HTR-8/SVneo (cell line): ENCODE measurements at regions not wholly inside any gene's neighbourhood (a gene's known extent, or its start where the extent isn't known, plus 50 kb on each side); places are given as distances from the start of the nearest gene placed in this dataset.
A peak's percentile ranks its signal among the peaks of the same experiment; 100 is the strongest.

Experiments used
- DNase-seq: peaks from one replicate; pipeline ENCODE4 v3.0.0; 2011; ENCODE audit warnings: low spot score, mixed read lengths; ENCODE audit not compliant: insufficient read length
- FAIRE-seq: peaks from 2 replicates; lab custom pipeline; 2011; peaks lifted over from hg19 to GRCh38; lab: Jason Lieb, UNC

GRCh38 chr20:55213653-55214052 is 738.3 kb downstream of the DOK5 start:
- FAIRE-seq (no peak), DNase-seq (no peak)

DNA sequence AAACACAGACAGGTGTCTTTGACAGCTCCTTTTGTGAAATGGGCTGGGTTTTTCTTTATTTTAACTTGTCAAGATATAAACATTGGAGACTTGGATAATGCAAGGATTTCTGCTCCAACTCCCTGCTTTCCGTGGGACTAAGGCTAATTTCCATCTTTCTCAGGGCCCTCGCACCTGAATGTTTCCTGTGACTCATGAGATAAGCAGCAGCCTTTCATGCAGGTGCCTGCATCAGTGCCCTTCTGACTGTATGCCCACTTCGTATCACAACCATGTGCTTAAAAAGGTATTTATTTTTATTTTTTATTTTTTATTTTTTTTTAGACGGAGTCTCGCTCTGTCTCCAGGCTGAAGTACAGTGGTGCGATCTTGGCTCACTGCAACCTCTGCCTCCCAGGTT is 736.1 kb downstream of the DOK5 start:
- FAIRE-seq, result no peak

GRCh38 chr20:55205665-55206064 is 730.3 kb downstream of the DOK5 start:
- FAIRE-seq (peak; percentile 70), DNase-seq (no peak)

More for the DNA sequence above, 736.1 kb downstream of the DOK5 start:
- DNase-seq, result no peak

DNA sequence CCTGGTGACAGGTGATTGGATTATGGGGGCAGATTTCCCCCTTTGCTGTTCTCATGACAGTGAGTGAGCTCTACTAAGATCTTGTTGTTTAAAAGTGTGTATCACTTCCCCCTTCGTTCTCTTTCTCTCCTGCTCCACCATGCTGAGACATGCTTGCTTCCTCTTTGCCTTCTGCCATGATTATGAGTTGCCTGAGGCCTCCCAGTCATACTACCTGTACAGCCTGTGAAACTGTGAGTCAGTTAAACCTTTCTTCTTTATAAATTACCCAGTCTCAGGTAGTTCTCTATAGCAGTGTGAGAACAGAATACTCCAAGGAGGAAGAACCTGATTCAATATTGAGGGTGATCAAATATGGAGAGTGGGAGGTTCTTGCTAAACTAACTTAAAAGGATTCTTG is 724.9 kb downstream of the DOK5 start:
- FAIRE-seq, result no peak
- DNase-seq, result no peak

- no peak for FAIRE-seq
- no peak for DNase-seq
Observed at GRCh38 chr20:55194947-55195346, 719.6 kb downstream of the DOK5 start.

DNA sequence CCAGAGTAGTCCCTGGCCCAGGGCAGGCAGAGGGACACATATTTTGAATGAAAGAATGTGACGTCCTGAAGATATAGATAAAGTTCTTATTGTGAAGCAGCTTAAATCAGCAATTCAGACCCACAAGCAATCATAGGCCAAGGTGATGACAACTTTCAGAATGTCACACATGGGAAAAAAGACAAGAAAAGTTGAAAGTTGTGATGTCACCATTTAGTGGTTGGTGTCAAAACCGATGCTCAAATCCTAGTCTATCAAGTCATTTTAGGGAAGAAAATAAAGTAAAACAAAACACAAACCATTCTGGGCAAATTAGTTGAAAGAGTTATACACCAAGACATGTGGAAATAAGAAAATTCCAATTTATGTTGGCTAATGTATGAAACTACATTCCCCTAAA is 710.8 kb downstream of the DOK5 start:
- DNase-seq (no peak), FAIRE-seq (peak; percentile 76)

DNA sequence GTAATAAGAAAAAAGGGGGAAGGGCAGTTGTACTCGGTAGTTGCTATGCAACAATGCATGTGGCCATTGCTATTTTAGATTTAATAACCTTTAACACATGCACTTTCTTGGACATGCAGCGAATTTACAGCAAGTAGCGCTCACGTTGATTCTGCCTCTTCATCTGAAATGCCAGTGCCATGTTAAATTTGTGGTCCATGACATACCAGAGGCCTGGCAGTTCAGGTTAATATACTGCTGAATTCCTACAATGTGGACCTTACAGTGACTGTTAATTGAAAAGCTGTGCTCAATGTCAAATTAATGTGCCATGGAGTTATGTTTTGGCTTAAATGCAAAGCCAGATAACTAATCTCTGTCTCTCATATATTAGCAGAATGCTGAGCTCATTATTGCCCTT is 699.7 kb downstream of the DOK5 start:
- no peak for DNase-seq
- FAIRE-seq, result peak; percentile 81

- no peak for FAIRE-seq
- DNase-seq, result no peak
Observed at GRCh38 chr20:55174635-55175034, 699.2 kb downstream of the DOK5 start.

DNA sequence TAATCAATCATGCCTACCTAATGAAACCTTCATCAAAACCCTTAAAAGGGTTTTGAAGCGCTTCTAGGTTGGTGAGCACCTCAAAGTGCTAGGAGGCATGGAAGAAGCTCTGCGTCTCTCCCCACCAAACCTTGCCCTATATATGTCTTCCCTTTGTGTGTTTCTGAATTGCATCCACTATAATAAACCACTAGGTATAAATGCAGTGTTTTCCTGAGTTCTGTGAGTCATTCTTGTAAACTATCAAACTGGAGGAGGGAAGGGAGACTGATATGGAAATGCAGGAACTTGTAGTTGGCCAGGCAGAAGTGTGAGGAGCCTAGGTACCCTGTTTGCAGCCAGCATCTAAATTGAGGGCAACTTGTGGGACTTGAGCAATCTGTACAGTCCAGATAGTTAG is 698.8 kb downstream of the DOK5 start:
- FAIRE-seq (peak; percentile 51), DNase-seq (no peak)

DNA sequence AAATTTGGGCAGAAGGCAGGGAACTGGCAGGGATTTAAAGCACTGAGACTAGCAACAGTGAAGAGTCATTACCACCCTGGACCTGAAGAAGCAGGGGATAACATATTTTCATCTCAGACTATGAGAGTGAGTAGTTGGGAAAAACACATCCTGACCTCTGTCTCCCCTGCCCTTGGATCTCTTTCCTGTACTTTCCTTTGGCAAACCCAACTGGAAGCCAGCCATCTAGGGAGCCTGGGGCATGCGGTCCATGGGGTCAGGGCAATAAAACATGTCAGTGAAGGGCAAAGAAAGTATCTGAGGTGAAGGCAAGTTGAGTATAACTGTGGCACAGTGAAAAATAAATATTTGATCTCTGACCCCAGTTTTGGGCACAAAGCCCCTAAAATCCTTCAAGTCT is 698.2 kb downstream of the DOK5 start:
- peak; percentile 36 for FAIRE-seq
- DNase-seq, result no peak

DNA sequence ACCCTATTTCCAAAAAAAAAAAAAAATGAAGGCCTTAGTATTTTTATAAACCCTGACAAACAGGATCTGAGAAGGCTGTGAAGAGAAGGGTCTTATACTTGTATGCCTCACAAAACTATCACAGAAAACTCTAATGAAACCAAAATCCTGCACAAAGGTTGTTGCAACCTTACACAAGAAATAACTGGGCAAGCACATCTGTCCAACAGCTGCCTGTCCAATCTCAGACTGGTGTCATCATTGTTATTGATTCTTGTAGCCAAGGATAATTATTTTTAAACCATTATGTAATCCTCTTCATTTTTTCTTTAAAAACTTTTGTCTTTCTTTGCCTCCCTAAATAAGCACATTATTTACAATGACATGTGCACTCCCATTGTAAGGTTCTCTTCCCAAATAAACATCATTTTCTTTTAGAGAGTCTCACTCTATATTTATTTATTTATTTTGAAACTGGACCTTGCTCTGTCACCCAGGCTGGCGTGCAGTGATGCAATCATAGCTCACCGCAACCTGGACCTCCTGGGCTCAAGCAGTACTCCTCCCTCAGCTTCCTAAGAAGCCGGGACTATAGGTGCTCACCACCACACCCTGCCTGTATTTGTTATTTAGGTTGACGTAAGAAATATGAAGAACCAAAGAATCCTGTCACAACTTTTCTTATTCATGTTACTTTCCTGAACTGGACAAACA is 697.1 kb downstream of the DOK5 start:
- no peak for FAIRE-seq
- DNase-seq, result no peak

GRCh38 chr20:55166063-55166462 is 690.7 kb downstream of the DOK5 start:
- FAIRE-seq, result no peak
- no peak for DNase-seq

- FAIRE-seq (peak; percentile 78), DNase-seq (no peak)
Observed at GRCh38 chr20:55160996-55161395, 685.6 kb downstream of the DOK5 start.

DNA sequence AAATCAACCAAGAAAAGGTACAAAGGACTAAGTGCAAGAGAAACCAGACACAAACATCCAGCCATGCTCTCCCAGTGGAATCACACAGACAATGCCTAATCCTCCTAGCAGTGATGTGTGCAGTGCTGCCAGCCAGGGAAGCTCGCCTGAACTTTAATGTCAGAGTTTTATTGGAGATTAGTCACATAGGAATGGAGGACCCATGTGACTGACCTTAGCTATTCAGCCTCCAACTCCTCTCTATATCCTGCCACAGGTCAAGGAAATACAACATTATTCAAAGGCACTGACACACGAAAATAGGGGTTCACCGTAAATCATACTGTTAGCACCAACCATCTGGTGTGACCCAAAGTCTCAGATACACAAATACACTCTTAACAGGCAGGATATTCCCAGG is 684.6 kb downstream of the DOK5 start:
- peak; percentile 29 for DNase-seq
- peak; percentile 88 for FAIRE-seq

GRCh38 chr20:55159230-55159629 is 683.8 kb downstream of the DOK5 start:
- FAIRE-seq (no peak), DNase-seq (no peak)

GRCh38 chr20:55158446-55158845 is 683.1 kb downstream of the DOK5 start:
- FAIRE-seq, result no peak
- DNase-seq, result no peak

GRCh38 chr20:55155360-55155759 is 680.0 kb downstream of the DOK5 start:
- DNase-seq (no peak), FAIRE-seq (peak; percentile 55)

DNA sequence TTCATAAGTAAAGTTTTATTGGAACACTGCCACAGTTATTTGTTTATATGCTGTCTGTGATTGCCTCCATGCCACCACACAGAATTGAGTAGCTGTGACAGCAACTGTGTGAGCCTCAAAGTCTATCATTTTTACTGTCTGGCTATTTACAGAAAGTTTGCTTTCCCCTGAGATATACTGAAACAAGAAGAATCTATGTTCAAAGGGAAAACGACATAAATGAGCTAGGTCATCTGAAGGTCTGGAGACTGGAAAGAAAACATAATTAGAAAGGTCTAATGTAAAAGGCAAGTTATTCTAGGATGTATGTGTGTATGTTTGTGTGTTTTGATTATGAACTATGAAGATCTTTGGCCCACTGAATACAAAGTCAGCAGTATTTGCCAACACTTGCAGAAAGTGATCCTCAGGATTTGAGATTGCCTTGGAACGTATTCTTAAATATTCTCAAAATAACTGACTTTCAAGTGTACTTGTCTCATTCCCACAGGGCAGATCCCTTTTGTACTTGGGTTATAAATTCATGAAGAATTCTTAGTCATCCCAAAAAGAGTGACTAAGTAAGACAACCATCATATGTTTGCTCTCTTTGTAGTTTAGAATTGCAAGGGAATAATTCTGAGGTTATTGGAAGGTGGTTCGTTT is 677.7 kb downstream of the DOK5 start:
- no peak for DNase-seq
- FAIRE-seq, result no peak

DNA sequence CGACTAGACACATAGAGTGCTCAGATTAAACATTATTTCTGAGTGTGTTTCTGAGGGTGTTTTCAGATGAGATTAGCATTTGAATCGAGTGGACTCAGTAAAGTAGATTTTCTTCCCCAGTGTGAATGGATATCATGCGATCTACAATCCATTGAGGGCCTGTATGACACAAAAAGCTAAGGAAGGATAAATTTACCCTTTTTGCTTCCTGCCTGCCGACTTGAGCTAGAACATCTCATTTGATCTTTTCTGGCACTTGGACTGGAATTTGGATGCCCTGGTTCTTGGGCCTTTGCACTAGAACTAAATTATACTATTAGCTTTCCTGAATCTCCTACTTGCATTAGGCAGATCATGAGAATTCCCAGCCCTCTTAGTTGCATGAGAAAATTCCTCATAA is 675.8 kb downstream of the DOK5 start:
- FAIRE-seq (peak; percentile 83), DNase-seq (no peak)

- FAIRE-seq (peak; percentile 44), DNase-seq (no peak)
Observed at GRCh38 chr20:55143601-55144000, 668.2 kb downstream of the DOK5 start.

DNA sequence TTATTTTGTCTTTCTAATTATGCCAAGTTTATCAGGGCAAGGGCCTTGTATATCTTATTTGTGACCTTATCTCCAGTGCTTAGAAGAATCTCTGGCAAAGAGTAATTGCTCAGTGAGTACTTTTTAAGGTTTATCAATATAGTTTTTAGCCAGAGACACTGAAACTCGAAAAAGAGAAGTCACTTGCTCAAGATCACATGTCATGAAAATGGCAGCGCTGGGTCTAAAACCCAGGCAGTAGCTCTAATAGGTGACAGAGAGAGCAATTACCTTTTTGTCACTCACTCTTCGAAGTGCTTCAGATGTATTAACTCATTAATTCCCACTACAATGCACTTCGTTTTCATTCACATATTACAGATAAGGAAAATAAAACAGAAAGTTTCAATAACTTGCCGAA is 667.5 kb downstream of the DOK5 start:
- DNase-seq, result no peak
- FAIRE-seq, result no peak

DNA sequence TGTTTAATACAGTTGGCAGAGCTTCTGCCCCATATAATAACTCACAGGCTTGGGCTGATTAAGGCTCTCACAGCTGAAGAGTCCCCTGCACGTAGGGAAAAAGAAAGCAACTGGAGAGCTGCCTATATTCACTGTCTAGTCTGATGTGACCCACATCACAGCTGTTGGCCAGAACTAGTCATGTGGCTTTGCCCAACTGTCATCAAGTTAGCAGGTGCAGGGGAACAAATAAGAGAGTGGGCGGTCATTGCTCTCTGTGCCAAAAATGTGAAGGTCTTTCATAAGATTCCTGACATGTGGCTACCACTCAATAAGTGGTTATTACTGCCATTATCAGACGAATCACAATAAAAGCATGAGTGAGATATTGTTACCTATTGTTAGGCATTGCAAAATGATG is 665.2 kb downstream of the DOK5 start:
- DNase-seq, result no peak
- FAIRE-seq, result peak; percentile 76
